HCT116 (cell line): ENCODE measurements at regions not wholly inside any gene's neighbourhood (a gene's known extent, or its start where the extent isn't known, plus 50 kb on each side); places are given as distances from the start of the nearest gene placed in this dataset.

ENCODE experiments used
- ATAC-seq: fragments of 200-7000 bp; cut with Tn5 transposase; 2 replicates; pipeline ENCODE4 v1.9.1; 2020; ENCODE audit warnings: mild to moderate bottlenecking, moderate library complexity
- BruUV-seq: library from RNA; stranded (reverse); fragments of 400-500 nt; replicated peaks from 2 replicates; lab custom pipeline; 2021; lab: Mats Ljungman, UMichigan
- CTCF ChIA-PET: fragments of 300-600 bp; sonication (Branson Sonifier 250); formaldehyde crosslinking; loops from one replicate; lab custom pipeline; 2021; ENCODE audit warnings: antibody characterized with exemption; lab: Charles Lee
- POLR2A ChIA-PET: fragments of 300-600, 350-600 bp; sonication (Branson Sonifier 250); formaldehyde crosslinking; loops from one replicate; lab custom pipeline; 2021; ENCODE audit warnings: antibody characterized with exemption; lab: Charles Lee
- RAD21 ChIA-PET, 2 experiments: fragments of 300-600 bp; sonication (Branson Sonifier 250); formaldehyde crosslinking; loops; one replicate each; lab custom pipeline; 2023; ENCODE audit warnings: low total read pairs in 2 of 2; ENCODE audit not compliant: uncharacterized antibody in 2 of 2, unreplicated experiment in 2 of 2, low non-redundant PET in 1 of 2; lab: Charles Lee
- DNase-seq: peaks from one replicate; pipeline ENCODE4 v3.0.0-alpha.2; 2010; ENCODE audit warnings: low read depth, low spot score
- H2AFZ ChIP-seq: fragments of 200-600 bp; shearing (Covaris generic), sonication (generic); 2 replicates; pipeline ENCODE4 v1.6.1; 2017; ENCODE audit warnings: low read depth, mixed run types, mixed read lengths, antibody characterized with exemption, low read length; ENCODE audit not compliant: poor library complexity, severe bottlenecking
- H3K27ac ChIP-seq: 2 replicates; pipeline ENCODE4 v1.5.1; 2012; ENCODE audit warnings: low read depth, low read length
- H3K27me3 ChIP-seq: fragments of 200-600 bp; sonication (generic); 2 replicates; pipeline ENCODE4 v1.6.1; 2016; ENCODE audit warnings: mixed run types, low read length, mixed read lengths; ENCODE audit not compliant: insufficient read depth
- H3K36me3 ChIP-seq, 2 experiments: fragments of 200-500 bp in 1 of 2; fragments of 200-600 bp in 1 of 2; sonication (Bioruptor generic) in 1 of 2; sonication (generic) in 1 of 2; 2 replicates each; pipeline versions ENCODE4 v1.5.1 to v1.6.1; 2014 to 2016; ENCODE audit warnings: low read length in 2 of 2, inconsistent platforms in 1 of 2, mixed read lengths in 1 of 2, mixed run types in 1 of 2; ENCODE audit not compliant: insufficient read depth in 2 of 2, control insufficient read depth in 1 of 2
- H3K4me1 ChIP-seq, 2 experiments: fragments of 200-600 bp in 1 of 2; sonication (generic) in 1 of 2; 2 replicates each; pipeline versions ENCODE4 v1.5.1 to v1.6.1; 2012 to 2017; ENCODE audit warnings: low read length in 2 of 2, inconsistent platforms in 1 of 2, mild to moderate bottlenecking in 1 of 2, mixed read lengths in 1 of 2, mixed run types in 1 of 2, moderate library complexity in 1 of 2; ENCODE audit not compliant: insufficient read depth in 2 of 2, control insufficient read depth in 1 of 2
- H3K4me2 ChIP-seq: fragments of 200-600 bp; sonication (generic); 2 replicates; pipeline ENCODE4 v1.6.1; 2017; ENCODE audit warnings: mixed run types, low read length, mixed read lengths
- H3K4me3 ChIP-seq, 2 experiments: fragments of 200-600 bp in 1 of 2; sonication (generic) in 1 of 2; replicated peaks in 1 of 2; 2 replicates each; pipeline ENCODE4 v1.5.1; 2011 to 2016; ENCODE audit warnings: low read length in 2 of 2, control low read depth in 1 of 2, low read depth in 1 of 2, mild to moderate bottlenecking in 1 of 2, mixed read lengths in 1 of 2, mixed run types in 1 of 2
- H3K79me2 ChIP-seq: fragments of 200-600 bp; sonication (generic); 2 replicates; pipeline ENCODE4 v1.6.1; 2017; ENCODE audit warnings: mild to moderate bottlenecking, mixed run types, low read length, moderate library complexity, mixed read lengths; ENCODE audit not compliant: insufficient read depth
- H3K9ac ChIP-seq: fragments of 200-600 bp; sonication (generic); 2 replicates; pipeline ENCODE4 v1.6.1; 2016; ENCODE audit warnings: low read length, mixed read lengths
- H3K9me2 ChIP-seq: fragments of 200-600 bp; sonication (generic), shearing (Covaris generic); 2 replicates; pipeline ENCODE4 v1.6.1; 2017; ENCODE audit warnings: mixed run types, mild to moderate bottlenecking, moderate library complexity; ENCODE audit not compliant: insufficient read depth
- H3K9me3 ChIP-seq, 2 experiments: fragments of 200-500 bp in 1 of 2; fragments of 200-600 bp in 1 of 2; sonication (Bioruptor generic) in 1 of 2; sonication (generic) in 1 of 2; 2 replicates each; pipeline ENCODE4 v1.6.1; 2014 to 2017; ENCODE audit warnings: low read length in 2 of 2, mixed read lengths in 2 of 2, inconsistent platforms in 1 of 2, low read depth in 1 of 2, mild to moderate bottlenecking in 1 of 2, mixed run types in 1 of 2, moderate library complexity in 1 of 2; ENCODE audit not compliant: control insufficient read depth in 1 of 2, insufficient read depth in 1 of 2
- H4K20me1 ChIP-seq: fragments of 200-600 bp; sonication (generic), shearing (Covaris generic); 2 replicates; pipeline ENCODE4 v1.6.1; 2017; ENCODE audit warnings: mixed run types, mild to moderate bottlenecking, moderate library complexity; ENCODE audit not compliant: insufficient read depth
- ATF3 ChIP-seq: IDR thresholded peaks from 2 replicates; pipeline ENCODE4 v1.6.1; 2012
- CBX3 ChIP-seq: IDR thresholded peaks from 2 replicates; pipeline ENCODE4 v1.6.1; 2012; ENCODE audit warnings: low read depth
- EGR1 ChIP-seq: IDR thresholded peaks from 2 replicates; pipeline ENCODE4 v1.6.1; 2012; ENCODE audit warnings: low read depth
- JUND ChIP-seq: IDR thresholded peaks from 2 replicates; pipeline ENCODE4 v1.6.1; 2012
- MAX ChIP-seq: IDR thresholded peaks from 2 replicates; pipeline ENCODE4 v1.6.1; 2012
- POLR2A ChIP-seq: IDR thresholded peaks from 2 replicates; pipeline ENCODE4 v1.7.0; 2011; ENCODE audit warnings: borderline replicate concordance; ENCODE audit not compliant: insufficient read depth, insufficient read length; ENCODE audit errors: extremely low read depth
- POLR2AphosphoS5 ChIP-seq: IDR thresholded peaks from 2 replicates; pipeline ENCODE4 v1.6.1; 2011; ENCODE audit warnings: mild to moderate bottlenecking, low read depth, low read length, moderate library complexity
- RAD21 ChIP-seq: IDR thresholded peaks from 2 replicates; pipeline ENCODE4 v1.6.1; 2012; ENCODE audit warnings: low read depth, mild to moderate bottlenecking
- REST ChIP-seq: IDR thresholded peaks from 2 replicates; pipeline ENCODE4 v1.6.1; 2012; ENCODE audit warnings: low read depth
- SIN3A ChIP-seq: IDR thresholded peaks from 2 replicates; pipeline ENCODE4 v1.6.1; 2012; ENCODE audit warnings: low read depth
- TCF7L2 ChIP-seq: IDR thresholded peaks from 2 replicates; pipeline ENCODE4 v1.7.0; 2011; ENCODE audit warnings: borderline replicate concordance, inconsistent platforms; ENCODE audit not compliant: insufficient read depth, insufficient read length; ENCODE audit errors: extremely low read depth
- intact Hi-C: fragments of 100-400 bp; cut with micrococcal nuclease; formaldehyde crosslinking; loops from 2 replicates; pipeline ENCODE4 v1.10.0; 2022

GRCh38 chr4:106690487-106690886 lies 321.9 kb upstream of the GIMD1 start (continued):
- TF ChIP-seq CBX3 (no peak), POLR2A (no peak), ATF3 (no peak), MAX (no peak), POLR2AphosphoS5 (no peak), RAD21 (no peak), JUND (no peak), TCF7L2 (no peak), EGR1 (no peak), REST (no peak)
- TF ChIP-seq, all 23 proteins: peak for 0

GRCh38 chr4:106687026-106687425 lies 318.4 kb upstream of the GIMD1 start:
- Histone ChIP-seq H3K4me3 (no peak overlapping the region), H3K36me3 (no peaks in the 10 kb centered on the region), H2AFZ (no peak overlapping the region), H3K27ac (no peak overlapping the region), H3K4me2 (no peak overlapping the region), H3K9ac (no peak overlapping the region), H3K79me2 (no peaks in the 10 kb centered on the region), H3K9me3 (no peaks in the 10 kb centered on the region), H4K20me1 (no peaks in the 10 kb centered on the region), H3K27me3 (no peaks in the 10 kb centered on the region), H3K4me1 (no peaks in the 10 kb centered on the region), H3K9me2 (no peaks in the 10 kb centered on the region)
- CTCF ChIA-PET, result no interaction called here
- intact Hi-C loops, result no loop called here
- RAD21 ChIA-PET, result no interaction called here
- no TSS peak for BruUV-seq
- POLR2A ChIA-PET, result no interaction called here
- DNase-seq (no peak), ATAC-seq (no peak)
- TF ChIP-seq REST (no peak), POLR2A (no peak), EGR1 (no peak), JUND (no peak), POLR2AphosphoS5 (no peak), CBX3 (no peak), SIN3A (no peak)
